Loucy (cell line): ENCODE measurements at regions not wholly inside any gene's neighbourhood (a gene's known extent, or its start where the extent isn't known, plus 50 kb on each side); places are given as distances from the start of the nearest gene placed in this dataset.

ENCODE experiments used
- H2AFZ ChIP-seq: fragments of 200-600 bp; sonication (generic); 2 replicates; pipeline ENCODE4 v1.6.0; 2016; ENCODE audit warnings: antibody characterized with exemption, mild to moderate bottlenecking, low read length, moderate library complexity
- H3F3A ChIP-seq: fragments of 200-600 bp; 2 replicates; pipeline ENCODE4 v1.6.0; 2016; ENCODE audit warnings: antibody characterized with exemption, low read depth, mild to moderate bottlenecking
- H3K27me3 ChIP-seq: fragments of 200-600 bp; sonication (generic); 2 replicates; pipeline ENCODE4 v1.6.1; 2014; ENCODE audit warnings: low read length, mild to moderate bottlenecking; ENCODE audit not compliant: insufficient read depth, poor library complexity, severe bottlenecking
- H3K36me3 ChIP-seq: fragments of 200-600 bp; sonication (generic); 2 replicates; pipeline ENCODE4 v1.6.1; 2016; ENCODE audit warnings: low read length; ENCODE audit not compliant: insufficient read depth
- H3K4me1 ChIP-seq: fragments of 200-600 bp; sonication (generic); 2 replicates; pipeline ENCODE4 v1.5.1; 2014; ENCODE audit warnings: low read length, mild to moderate bottlenecking; ENCODE audit not compliant: insufficient read depth, poor library complexity, severe bottlenecking
- H3K4me2 ChIP-seq: fragments of 200-600 bp; sonication (generic); 2 replicates; pipeline ENCODE4 v1.6.0; 2014; ENCODE audit warnings: antibody characterized with exemption, low read length, low read depth, mild to moderate bottlenecking; ENCODE audit not compliant: poor library complexity, severe bottlenecking
- H3K4me3 ChIP-seq: fragments of 200-600 bp; sonication (generic); 2 replicates; pipeline ENCODE4 v1.5.1; 2014; ENCODE audit warnings: low read length, mild to moderate bottlenecking, mixed read lengths; ENCODE audit not compliant: poor library complexity, severe bottlenecking
- H3K79me2 ChIP-seq: fragments of 200-600 bp; sonication (generic); 2 replicates; pipeline ENCODE4 v1.6.1; 2014; ENCODE audit warnings: low read length; ENCODE audit not compliant: insufficient read depth
- H3K9ac ChIP-seq: fragments of 200-600 bp; sonication (generic); 2 replicates; pipeline ENCODE4 v1.6.0; 2014; ENCODE audit warnings: mild to moderate bottlenecking, low read depth, low read length, moderate library complexity; ENCODE audit not compliant: poor library complexity, severe bottlenecking
- H3K9me2 ChIP-seq: fragments of 200-600 bp; sonication (generic); replicated peaks from 2 replicates; pipeline ENCODE4 v1.6.1; 2016; ENCODE audit warnings: low read depth, low read length, mixed read lengths
- H3K9me3 ChIP-seq: fragments of 200-600 bp; sonication (generic); 2 replicates; pipeline ENCODE4 v1.6.1; 2014; ENCODE audit warnings: mild to moderate bottlenecking, antibody characterized with exemption, low read length, low read depth; ENCODE audit not compliant: insufficient read depth
- H4K20me1 ChIP-seq: fragments of 200-600 bp; sonication (generic); 2 replicates; pipeline ENCODE4 v1.6.0; 2014; ENCODE audit warnings: antibody characterized with exemption, low read length, mild to moderate bottlenecking; ENCODE audit not compliant: insufficient read depth, poor library complexity, severe bottlenecking
- CTCF ChIP-seq: fragments of 200-600 bp; sonication (generic); conservative IDR thresholded peaks from 2 replicates; pipeline ENCODE4 v1.5.1; 2014; ENCODE audit warnings: mild to moderate bottlenecking, antibody characterized with exemption, low read length
- EZH2phosphoT487 ChIP-seq: fragments of 200-600 bp; IDR thresholded peaks from 2 replicates; pipeline ENCODE4 v1.6.1; 2018; ENCODE audit warnings: antibody characterized with exemption, mild to moderate bottlenecking, moderate library complexity, borderline replicate concordance

GRCh38 chr6:109284675-109285074 is 97.6 kb downstream of the CD164 start:
- Histone ChIP-seq H3K9me2 (no peaks in the 10 kb centered on the region), H2AFZ (no peak overlapping the region), H3K79me2 (no peaks in the 10 kb centered on the region), H3F3A (no peaks in the 10 kb centered on the region), H3K9ac (no peak overlapping the region), H3K27me3 (no peaks in the 10 kb centered on the region), H3K4me2 (no peak overlapping the region), H3K9me3 (no peaks in the 10 kb centered on the region), H3K36me3 (no peaks in the 10 kb centered on the region), H4K20me1 (no peaks in the 10 kb centered on the region), H3K4me1 (no peaks in the 10 kb centered on the region), H3K4me3 (no peak overlapping the region)
- TF ChIP-seq CTCF (no peak), EZH2phosphoT487 (no peak)

GRCh38 chr6:109282756-109283155 is 99.5 kb downstream of the CD164 start:
- Histone ChIP-seq H3K4me2 (no peak overlapping the region), H2AFZ (no peak overlapping the region), H3K4me1 (no peaks in the 10 kb centered on the region), H3K9ac (no peak overlapping the region), H3K9me2 (no peaks in the 10 kb centered on the region), H3K9me3 (no peaks in the 10 kb centered on the region), H3K4me3 (no peak overlapping the region), H4K20me1 (no peaks in the 10 kb centered on the region), H3K36me3 (no peaks in the 10 kb centered on the region), H3F3A (no peaks in the 10 kb centered on the region), H3K79me2 (no peaks in the 10 kb centered on the region), H3K27me3 (no peaks in the 10 kb centered on the region)
- no peak for TF ChIP-seq CTCF
- TF ChIP-seq EZH2phosphoT487: no peak

- Histone ChIP-seq H3K4me1 (no peaks in the 10 kb centered on the region), H3K9ac (no peak overlapping the region), H3F3A (no peaks in the 10 kb centered on the region), H3K27me3 (no peaks in the 10 kb centered on the region), H3K36me3 (no peaks in the 10 kb centered on the region), H3K9me2 (no peaks in the 10 kb centered on the region), H3K4me3 (no peak overlapping the region), H2AFZ (no peak overlapping the region), H3K9me3 (no peaks in the 10 kb centered on the region), H3K4me2 (no peak overlapping the region), H3K79me2 (no peaks in the 10 kb centered on the region), H4K20me1 (no peaks in the 10 kb centered on the region)
- TF ChIP-seq CTCF (no peak), EZH2phosphoT487 (no peak)
These were observed 102.6 kb downstream of the CD164 start for GRCh38 chr6:109279628-109280027.
